ENCODE measurements at regions not wholly inside any gene's neighbourhood (a gene's known extent, or its start where the extent isn't known, plus 50 kb on each side); places are given as distances from the start of the nearest gene placed in this dataset.
"Not testable (repeated sequence)": the region's sequence is repeated elsewhere in the genome, so short reads cannot be mapped to it uniquely, and the experiment has no call there.

GRCh38 chr4:156109087-156109486 lies 155.4 kb upstream of the CTSO start:
- not testable (repeated sequence) for TF ChIP-seq POLR2A (IDR thresholded peaks at IDR 0.05); CTCF (IDR thresholded peaks at IDR 0.05 in 8 of 11, conservative IDR thresholded peaks at IDR 0.05 in 3 of 11)

Data from spleen (tissue), 7 donors.